Left renal pelvis (tissue), 4 donors: ENCODE measurements at regions not wholly inside any gene's neighbourhood (a gene's known extent, or its start where the extent isn't known, plus 50 kb on each side); places are given as distances from the start of the nearest gene placed in this dataset.
"Not testable (repeated sequence)": the region's sequence is repeated elsewhere in the genome, so short reads cannot be mapped to it uniquely, and the experiment has no call there.

ENCODE experiments used
- DNase-seq, 4 donors: peaks; one replicate each; pipeline ENCODE4 v3.0.0-alpha.2; 2013; ENCODE audit warnings: low read depth in 4 of 4, low spot score in 3 of 4

- not testable (repeated sequence) for DNase-seq
These were observed 112.0 kb upstream of the SMARCA2 start for GRCh38 chr9:1903080-1903704.

- DNase-seq = no peak
These were observed 107.7 kb upstream of the SMARCA2 start for GRCh38 chr9:1907465-1907864.

- DNase-seq = no peak
These were observed 105.8 kb upstream of the SMARCA2 start for GRCh38 chr9:1909322-1909721.

GRCh38 chr9:1910269-1910811 is 104.8 kb upstream of the SMARCA2 start:
- no peak for DNase-seq

DNA sequence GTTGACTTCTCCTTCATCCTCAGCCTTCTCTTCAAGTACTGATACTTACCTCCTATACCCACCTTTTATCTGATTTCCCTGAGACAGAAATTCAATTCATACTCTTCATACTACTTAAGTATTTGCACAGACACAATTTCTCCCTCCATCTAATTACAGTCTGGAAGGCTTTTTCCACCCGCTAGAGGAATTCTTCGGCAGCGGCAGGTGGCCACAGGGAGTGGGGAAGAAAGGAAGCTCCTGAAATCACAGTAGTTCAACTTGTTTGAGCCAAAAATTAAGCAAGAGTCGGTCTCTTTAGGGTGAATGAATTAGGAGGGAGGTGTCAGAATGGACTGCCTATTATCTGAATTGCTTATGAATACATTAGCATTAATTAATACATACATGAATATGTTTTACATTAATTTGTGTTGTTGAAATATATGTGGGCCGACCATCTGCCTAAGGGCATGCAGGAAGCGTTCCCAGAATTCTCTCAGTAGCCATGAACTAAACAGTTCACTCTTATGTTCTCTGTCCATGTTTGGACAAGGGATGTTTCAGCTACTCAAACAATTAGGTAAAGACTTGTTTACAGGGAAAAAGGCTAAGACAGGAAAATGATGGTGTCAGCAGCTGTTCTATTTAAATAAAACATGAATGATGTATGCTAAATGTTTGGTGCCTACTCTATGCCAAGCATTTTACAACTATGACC is 101.4 kb upstream of the SMARCA2 start:
- DNase-seq = no peak

DNA sequence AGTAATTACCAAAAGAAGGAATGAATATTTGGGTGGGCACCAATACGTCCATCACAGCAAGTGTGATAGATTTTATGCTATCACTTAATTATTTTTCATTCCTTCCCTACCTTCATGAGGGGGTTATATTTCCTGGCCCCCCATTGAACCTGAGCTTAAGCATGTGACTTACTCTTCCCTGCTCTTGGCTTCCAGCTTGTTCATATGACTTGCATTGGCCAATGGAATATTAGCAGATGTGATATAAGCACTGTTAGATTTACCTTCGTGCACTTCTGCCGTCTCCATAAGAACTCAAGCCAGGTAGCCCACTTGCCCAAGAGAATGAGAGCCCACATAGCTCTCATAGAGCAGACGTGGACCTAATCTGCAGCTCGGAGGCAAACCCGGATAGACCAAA is 99.1 kb upstream of the SMARCA2 start:
- DNase-seq = no peak

GRCh38 chr9:1916655-1917054 is 98.5 kb upstream of the SMARCA2 start:
- no peak for DNase-seq

- DNase-seq = no peak
These were observed 97.7 kb upstream of the SMARCA2 start for GRCh38 chr9:1917396-1917935.

DNA sequence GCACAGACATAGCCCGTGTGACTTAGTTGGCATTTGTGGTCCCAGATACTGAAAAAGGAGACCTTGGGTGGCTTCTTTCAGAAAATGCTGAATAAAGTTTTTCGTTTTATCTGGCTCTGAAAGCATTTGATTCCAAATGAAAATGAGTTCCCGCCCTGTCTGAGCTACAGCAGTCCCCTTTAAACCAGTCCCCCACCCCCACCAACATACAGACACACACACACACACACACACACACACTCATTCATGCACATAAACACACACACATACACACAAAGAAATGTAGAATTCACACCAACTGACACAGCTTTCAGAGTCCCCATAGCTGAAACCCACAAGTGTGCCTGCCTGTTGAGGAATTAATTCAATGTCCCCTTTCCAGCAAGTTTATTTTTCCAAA is 97.0 kb upstream of the SMARCA2 start:
- DNase-seq = no peak

- DNase-seq = no peak
These were observed 96.5 kb upstream of the SMARCA2 start for GRCh38 chr9:1918622-1919021.

- DNase-seq = no peak
These were observed 95.9 kb upstream of the SMARCA2 start for GRCh38 chr9:1919229-1919628.

DNA sequence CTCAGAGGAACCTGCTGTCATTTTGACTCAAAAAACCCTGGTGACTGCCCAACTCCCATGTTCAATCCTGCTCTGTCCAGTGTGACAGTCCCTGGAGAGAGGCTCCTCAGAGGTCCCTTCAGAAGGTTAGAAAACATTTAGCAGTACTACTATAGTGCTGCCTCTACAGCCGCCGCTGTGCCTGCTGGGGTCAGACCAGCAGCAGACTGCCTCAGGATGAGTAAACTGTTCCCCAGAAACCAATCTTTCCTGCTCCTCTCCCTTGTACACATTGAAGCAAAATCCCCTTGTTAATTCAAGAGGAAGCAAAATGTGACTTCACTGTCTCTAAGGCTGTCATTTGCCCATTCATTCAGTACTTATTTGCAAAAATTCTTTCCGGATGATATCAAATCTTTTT is 94.8 kb upstream of the SMARCA2 start:
- no peak for DNase-seq

DNA sequence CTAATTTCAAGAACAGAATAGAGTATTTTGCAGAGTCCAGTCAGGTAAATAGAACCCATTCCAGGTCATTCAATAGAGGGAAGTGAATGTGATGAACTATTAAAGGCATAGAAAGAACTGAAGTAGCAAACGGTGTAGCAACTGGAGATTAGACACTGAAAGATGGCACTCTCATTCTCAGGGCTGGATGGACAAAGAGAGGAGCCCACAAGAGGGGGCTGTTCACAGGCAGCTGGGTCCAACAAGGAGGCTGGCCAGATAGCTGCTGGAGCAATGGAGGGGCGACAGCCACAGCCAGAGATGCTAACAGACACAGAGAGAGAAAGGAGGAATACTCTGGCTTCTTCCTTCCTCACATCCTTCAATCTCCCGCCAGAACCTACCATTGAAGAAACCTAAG is 93.1 kb upstream of the SMARCA2 start:
- no peak for DNase-seq

DNA sequence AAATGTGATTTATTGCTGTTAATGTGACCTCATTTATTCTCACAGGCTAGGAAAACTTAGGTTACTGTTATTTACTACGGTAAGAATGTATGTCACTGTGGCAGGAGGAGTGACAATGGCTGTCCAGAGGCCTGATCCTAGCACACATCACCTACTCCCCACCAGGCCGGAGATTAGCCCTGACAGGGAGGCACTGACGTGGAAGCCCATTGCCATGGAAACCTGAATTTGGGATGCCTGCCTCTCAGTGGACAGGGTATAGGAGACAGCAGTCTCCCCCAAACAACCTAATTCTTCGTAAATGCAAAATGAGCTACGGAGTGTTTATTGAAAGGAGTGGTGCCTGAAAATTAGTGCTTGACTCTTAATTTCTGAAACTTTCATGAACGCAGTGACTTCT is 87.6 kb upstream of the SMARCA2 start:
- no peak for DNase-seq

DNA sequence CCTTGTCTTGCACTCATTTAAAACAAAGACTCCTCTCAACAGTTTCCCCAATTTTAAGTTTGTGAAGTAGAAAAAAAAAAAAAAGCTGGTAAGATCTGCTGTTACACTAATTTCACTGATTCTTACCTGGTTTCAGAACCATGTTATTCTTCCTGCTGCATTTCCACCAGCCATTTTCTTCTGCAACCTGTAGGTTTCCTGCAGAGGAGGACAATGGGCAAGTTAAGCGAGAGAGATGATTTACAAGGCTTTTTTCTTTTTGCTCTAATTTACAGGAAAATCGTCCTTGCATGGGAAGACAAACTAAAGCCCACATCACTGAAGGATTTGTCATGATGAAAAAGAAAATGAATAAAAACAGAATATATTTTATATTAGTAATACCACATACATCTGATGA is 86.0 kb upstream of the SMARCA2 start:
- no peak for DNase-seq

DNA sequence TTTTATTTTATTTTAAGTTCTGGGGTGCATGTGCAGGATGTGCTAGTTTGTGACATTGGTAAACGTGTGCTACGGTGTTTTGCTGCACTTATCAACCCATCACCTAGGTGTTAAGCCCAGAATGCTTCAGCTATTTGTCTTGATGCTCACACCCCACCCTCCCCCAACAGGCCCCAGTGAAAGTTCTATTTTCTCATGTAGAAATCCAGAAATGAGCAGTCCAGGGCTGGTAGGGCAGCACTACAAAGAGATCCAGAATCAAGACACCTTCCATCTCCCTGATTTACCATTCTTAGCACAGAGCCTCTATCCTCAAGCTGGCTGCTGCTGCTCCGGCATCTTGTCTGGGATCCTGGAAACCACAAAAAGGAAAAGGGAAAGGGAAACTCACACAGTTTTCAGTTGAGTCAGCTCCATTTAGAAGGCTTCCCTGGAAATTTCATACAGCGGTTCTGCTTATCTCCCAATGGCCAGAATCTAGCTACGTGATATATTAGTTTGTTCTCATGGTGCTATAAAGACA is 85.4 kb upstream of the SMARCA2 start:
- no peak for DNase-seq

DNA sequence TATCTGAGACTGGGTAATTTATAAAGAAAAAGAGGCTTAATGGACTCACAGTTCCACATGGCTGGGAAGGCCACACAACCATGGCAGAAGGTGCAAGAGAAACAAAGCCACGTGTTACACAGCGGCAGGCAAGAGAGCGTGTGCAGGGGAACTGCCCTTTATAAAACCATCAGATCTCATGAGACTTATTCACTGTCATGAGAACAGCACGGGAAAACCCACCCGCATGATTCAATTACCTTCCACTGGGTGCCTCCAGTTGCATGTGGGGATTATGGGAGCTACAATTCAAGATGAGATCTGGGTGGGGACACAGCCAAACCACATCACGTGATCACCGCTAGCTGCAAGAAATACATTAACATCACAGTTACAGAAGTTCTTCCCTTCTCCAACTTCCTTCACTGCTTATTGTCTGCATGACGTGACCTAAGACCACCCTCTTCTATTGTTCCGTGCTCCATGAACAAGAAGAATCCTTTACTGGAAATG is 84.9 kb upstream of the SMARCA2 start:
- not testable (repeated sequence) for DNase-seq

DNA sequence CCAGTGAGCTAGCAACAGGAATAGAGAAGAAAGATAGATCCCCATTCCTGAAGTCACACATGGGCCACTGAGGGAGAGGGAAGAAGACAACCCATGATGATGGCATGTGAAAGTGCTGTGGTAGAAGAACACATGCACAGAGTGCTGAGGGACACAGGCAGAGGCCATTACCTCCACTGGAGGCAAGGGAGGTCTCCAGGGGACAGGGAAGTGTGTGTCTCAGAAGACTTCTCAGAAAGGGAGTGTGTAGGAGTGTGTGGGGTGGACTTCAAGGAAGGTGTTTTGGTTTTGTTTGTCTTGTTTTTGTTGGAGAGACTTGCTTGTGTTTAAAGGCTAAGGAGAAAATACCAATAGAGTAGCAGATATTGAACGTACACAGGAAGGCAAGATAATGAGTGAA is 77.0 kb upstream of the SMARCA2 start:
- no peak for DNase-seq

DNA sequence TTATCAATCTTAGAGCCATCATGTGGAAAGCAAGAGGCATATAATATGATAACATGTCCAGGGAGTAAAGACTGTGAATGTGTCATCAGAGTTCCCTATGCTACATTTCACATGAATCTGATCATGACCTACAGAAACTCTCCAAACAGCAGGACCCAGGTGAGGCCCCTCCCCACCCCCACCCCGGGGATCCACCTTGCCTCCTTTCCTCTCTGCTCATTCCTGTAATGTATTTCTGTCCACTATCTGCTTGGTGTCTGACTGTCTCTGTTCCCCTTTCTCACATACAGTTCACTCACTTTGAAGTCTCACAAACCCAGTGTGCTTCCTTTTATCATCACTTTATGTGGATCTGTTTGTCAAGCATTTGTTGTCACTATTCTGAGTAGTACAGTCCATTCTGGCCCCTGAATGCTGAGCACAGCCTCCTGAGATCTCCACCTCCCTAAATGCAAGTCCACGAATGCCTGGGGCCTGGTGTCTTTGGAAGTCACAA is 76.4 kb upstream of the SMARCA2 start:
- DNase-seq = no peak

GRCh38 chr9:1939466-1939865 is 75.7 kb upstream of the SMARCA2 start:
- no peak for DNase-seq

- DNase-seq = no peak
These were observed 75.2 kb upstream of the SMARCA2 start for GRCh38 chr9:1939926-1940368.
